Activated naive CD4-positive, alpha-beta T cell treated with anti-CD3 and anti-CD28 coated beads, Interleukin-2, amount 50 U/mL, for 24 hours (primary cell): ENCODE measurements at regions not wholly inside any gene's neighbourhood (a gene's known extent, or its start where the extent isn't known, plus 50 kb on each side); places are given as distances from the start of the nearest gene placed in this dataset.
"Not testable (repeated sequence)": the region's sequence is repeated elsewhere in the genome, so short reads cannot be mapped to it uniquely, and the experiment has no call there.

Source experiments
- H3K27ac Mint-ChIP-seq: one replicate; pipeline ENCODE4 v1.8.0; 2021; ENCODE audit warnings: mild to moderate bottlenecking, mixed read lengths
- H3K27me3 Mint-ChIP-seq: one replicate; pipeline ENCODE4 v1.8.0; 2021; ENCODE audit warnings: mixed read lengths
- H3K36me3 Mint-ChIP-seq: one replicate; pipeline ENCODE4 v1.8.0; 2021; ENCODE audit warnings: mixed read lengths
- H3K4me1 Mint-ChIP-seq: one replicate; pipeline ENCODE4 v1.8.0; 2021; ENCODE audit warnings: mixed read lengths
- H3K4me3 Mint-ChIP-seq: one replicate; pipeline ENCODE4 v1.8.0; 2021; ENCODE audit warnings: mild to moderate bottlenecking, mixed read lengths
- H3K9me3 Mint-ChIP-seq: one replicate; pipeline ENCODE4 v1.8.0; 2021; ENCODE audit warnings: mixed read lengths

GRCh38 chr21:25176637-25177412, 430.5 kb downstream of the MRPL39 start:
- Mint-ChIP-seq H3K4me3 (no peak overlapping the region), H3K9me3 (no peaks in the 10 kb centered on the region), H3K4me1 (no peaks in the 10 kb centered on the region), H3K27me3 (no peaks in the 10 kb centered on the region), H3K36me3 (no peaks in the 10 kb centered on the region), H3K27ac (no peak overlapping the region)

DNA sequence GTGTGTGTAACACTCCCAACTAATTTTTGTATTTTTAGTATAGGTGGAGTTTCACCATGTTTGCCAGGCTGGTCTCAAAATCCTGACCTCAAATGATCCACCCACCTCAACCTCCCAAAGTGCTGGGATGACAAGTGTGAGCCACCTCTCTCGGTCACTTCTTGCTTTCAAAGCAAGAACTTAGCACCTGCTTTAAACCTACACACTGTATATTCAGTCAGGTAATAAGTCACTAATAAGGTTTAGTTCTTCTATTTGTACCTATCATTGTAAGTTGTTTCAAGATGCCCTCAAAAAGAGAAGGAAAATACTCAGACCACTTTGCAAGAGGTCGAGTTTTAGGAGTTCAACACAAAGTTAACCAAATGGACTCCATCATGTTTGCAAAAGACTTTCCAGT, 431.3 kb downstream of the MRPL39 start:
- Mint-ChIP-seq H3K9me3 (no peaks in the 10 kb centered on the region), H3K27ac (no peak overlapping the region), H3K27me3 (no peaks in the 10 kb centered on the region), H3K4me3 (no peak overlapping the region), H3K36me3 (no peaks in the 10 kb centered on the region), H3K4me1 (no peaks in the 10 kb centered on the region)

DNA sequence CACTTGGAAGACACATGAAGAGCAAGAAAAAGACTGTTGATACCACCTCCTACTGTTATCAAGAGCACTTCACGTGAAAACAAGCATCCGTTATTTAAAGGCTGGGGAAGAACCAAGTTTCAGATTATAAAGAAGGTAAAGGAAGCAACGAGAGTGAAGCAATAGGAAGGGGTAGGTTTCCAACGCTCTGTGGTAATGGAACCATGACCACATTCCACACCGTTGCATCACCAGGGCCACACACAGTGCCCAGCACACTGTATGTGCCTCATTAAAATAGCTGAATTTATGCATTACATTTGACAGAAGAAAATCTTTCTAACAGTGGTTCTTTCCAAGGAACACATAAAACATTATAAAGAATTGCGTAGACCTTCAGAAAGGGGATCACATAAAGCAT, 435.8 kb downstream of the MRPL39 start:
- Mint-ChIP-seq H3K4me1 (no peaks in the 10 kb centered on the region), H3K27me3 (no peaks in the 10 kb centered on the region), H3K27ac (no peak overlapping the region), H3K36me3 (no peaks in the 10 kb centered on the region), H3K4me3 (no peak overlapping the region), H3K9me3 (peaks cover 5% of the 10 kb centered on the region)

GRCh38 chr21:25170681-25171080, 436.6 kb downstream of the MRPL39 start:
- Mint-ChIP-seq H3K27me3 (no peaks in the 10 kb centered on the region), H3K9me3 (peaks cover 5% of the 10 kb centered on the region), H3K36me3 (no peaks in the 10 kb centered on the region), H3K4me3 (no peak overlapping the region), H3K27ac (no peak overlapping the region), H3K4me1 (no peaks in the 10 kb centered on the region)

- Mint-ChIP-seq H3K36me3 (no peaks in the 10 kb centered on the region), H3K9me3 (peaks cover 5% of the 10 kb centered on the region), H3K4me1 (no peaks in the 10 kb centered on the region), H3K27ac (no peak overlapping the region), H3K27me3 (no peaks in the 10 kb centered on the region), H3K4me3 (no peak overlapping the region)
These were observed 437.9 kb downstream of the MRPL39 start for GRCh38 chr21:25169370-25169769.

DNA sequence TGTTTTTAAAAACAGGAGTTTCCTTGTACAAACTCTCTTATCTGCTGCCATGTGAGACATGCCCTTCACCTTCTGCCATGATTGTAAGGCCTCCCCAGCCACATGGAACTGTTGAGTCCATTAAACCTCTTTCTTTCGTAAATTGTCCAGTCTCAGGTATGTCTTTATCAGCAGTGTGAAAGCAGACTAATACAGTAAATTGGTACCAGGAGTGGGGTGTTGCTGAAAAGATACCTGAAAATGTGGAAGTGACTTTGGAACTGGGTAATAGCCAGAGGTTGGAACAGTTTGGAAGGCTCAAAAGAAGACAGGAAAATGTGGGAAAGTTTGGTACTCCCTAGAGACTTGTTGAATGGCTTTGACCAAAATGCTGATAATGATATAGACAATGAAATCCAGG, 440.4 kb downstream of the MRPL39 start:
- H3K9me3 Mint-ChIP-seq, H3K36me3 Mint-ChIP-seq, H3K27ac Mint-ChIP-seq, H3K27me3 Mint-ChIP-seq, H3K4me3 Mint-ChIP-seq, H3K4me1 Mint-ChIP-seq: not testable (repeated sequence)

DNA sequence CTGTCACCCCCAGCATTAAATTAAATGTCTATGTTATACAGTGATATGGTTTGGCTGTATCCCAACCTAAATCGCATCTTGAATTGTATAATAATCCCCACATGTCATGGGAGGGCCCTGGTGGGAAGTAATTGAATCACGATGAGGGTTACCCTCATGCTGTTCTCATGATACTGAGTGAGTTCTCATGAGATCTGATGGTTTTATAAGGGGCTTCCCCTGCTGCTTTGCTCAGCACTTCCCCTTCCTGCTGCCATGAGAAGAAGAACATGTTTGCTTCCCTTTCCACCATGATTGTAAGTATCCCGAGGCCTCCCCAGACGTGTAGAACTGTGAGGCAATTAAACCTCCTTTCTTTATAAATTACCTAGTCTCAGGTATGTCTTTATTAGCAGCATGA, 445.7 kb downstream of the MRPL39 start:
- H3K4me1 Mint-ChIP-seq: no peaks in the 10 kb centered on the region
- no peaks in the 10 kb centered on the region for H3K36me3 Mint-ChIP-seq
- H3K27me3 Mint-ChIP-seq: no peaks in the 10 kb centered on the region
- H3K9me3 Mint-ChIP-seq: no peaks in the 10 kb centered on the region
- no peak overlapping the region for H3K27ac Mint-ChIP-seq
- no peak overlapping the region for H3K4me3 Mint-ChIP-seq

- not testable (repeated sequence) for H3K9me3 Mint-ChIP-seq, H3K36me3 Mint-ChIP-seq, H3K27ac Mint-ChIP-seq, H3K27me3 Mint-ChIP-seq, H3K4me1 Mint-ChIP-seq, H3K4me3 Mint-ChIP-seq
These were observed 452.3 kb downstream of the MRPL39 start for GRCh38 chr21:25155020-25155419.

- Mint-ChIP-seq H3K4me3 (no peak overlapping the region), H3K27ac (no peak overlapping the region), H3K27me3 (no peaks in the 10 kb centered on the region), H3K9me3 (no peaks in the 10 kb centered on the region), H3K36me3 (no peaks in the 10 kb centered on the region), H3K4me1 (no peaks in the 10 kb centered on the region)
These were observed 458.3 kb downstream of the MRPL39 start for GRCh38 chr21:25149022-25149421.

DNA sequence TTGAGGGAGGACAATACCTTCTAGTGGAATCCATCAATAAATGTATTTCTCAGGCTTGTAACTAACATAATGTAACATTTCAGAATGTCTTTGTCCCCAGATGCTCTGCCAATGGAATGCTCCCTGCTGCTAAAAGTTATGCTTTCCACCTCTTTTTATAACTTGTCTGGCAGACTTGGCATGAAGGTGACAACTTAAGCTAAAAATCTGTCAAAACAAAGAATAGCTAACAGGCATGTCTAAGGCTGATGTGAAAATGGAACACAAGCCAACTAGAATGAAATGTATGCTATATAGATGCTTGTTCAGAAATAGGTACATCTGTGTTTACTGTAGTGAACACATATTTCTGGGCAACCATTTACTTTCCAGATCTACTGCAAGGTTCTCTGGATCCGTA, 467.9 kb downstream of the MRPL39 start:
- no peaks in the 10 kb centered on the region for H3K27me3 Mint-ChIP-seq
- H3K36me3 Mint-ChIP-seq: no peaks in the 10 kb centered on the region
- H3K27ac Mint-ChIP-seq: no peak overlapping the region
- no peaks in the 10 kb centered on the region for H3K4me1 Mint-ChIP-seq
- no peak overlapping the region for H3K4me3 Mint-ChIP-seq
- no peaks in the 10 kb centered on the region for H3K9me3 Mint-ChIP-seq

DNA sequence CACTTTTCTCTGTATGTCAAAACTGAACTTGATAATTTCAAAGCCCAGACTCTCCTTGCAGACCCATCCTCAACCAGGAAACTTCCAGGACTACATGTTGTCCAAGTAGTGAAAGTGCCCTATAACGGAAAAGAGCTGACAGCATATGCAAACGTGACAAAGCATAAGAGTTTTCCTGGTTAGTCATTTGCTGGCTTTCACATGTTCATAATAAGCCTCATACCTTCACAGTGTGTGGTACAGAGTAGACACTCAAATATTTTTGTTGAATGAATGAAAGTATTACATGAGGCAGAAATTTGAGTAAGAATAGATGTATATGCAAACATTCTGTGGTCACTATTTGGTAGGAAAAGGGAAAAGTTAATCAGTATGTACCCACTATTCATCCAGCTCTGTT, 473.3 kb downstream of the MRPL39 start:
- Mint-ChIP-seq H3K27me3 (no peaks in the 10 kb centered on the region), H3K36me3 (no peaks in the 10 kb centered on the region), H3K4me1 (no peaks in the 10 kb centered on the region), H3K4me3 (no peak overlapping the region), H3K9me3 (peaks cover 11% of the 10 kb centered on the region), H3K27ac (no peak overlapping the region)

- Mint-ChIP-seq H3K9me3 (peaks cover 7% of the 10 kb centered on the region), H3K27me3 (no peaks in the 10 kb centered on the region), H3K4me3 (no peak overlapping the region), H3K36me3 (no peaks in the 10 kb centered on the region), H3K4me1 (no peaks in the 10 kb centered on the region), H3K27ac (no peak overlapping the region)
These were observed 479.5 kb downstream of the MRPL39 start for GRCh38 chr21:25127811-25128210.

- Mint-ChIP-seq H3K9me3 (peaks cover 7% of the 10 kb centered on the region), H3K4me1 (no peaks in the 10 kb centered on the region), H3K4me3 (no peak overlapping the region), H3K27ac (no peak overlapping the region), H3K36me3 (no peaks in the 10 kb centered on the region), H3K27me3 (no peaks in the 10 kb centered on the region)
These were observed 480.3 kb downstream of the MRPL39 start for GRCh38 chr21:25127007-25127406.

- Mint-ChIP-seq H3K9me3 (peaks cover 3% of the 10 kb centered on the region), H3K27me3 (no peaks in the 10 kb centered on the region), H3K4me1 (no peaks in the 10 kb centered on the region), H3K27ac (no peak overlapping the region), H3K4me3 (no peak overlapping the region), H3K36me3 (no peaks in the 10 kb centered on the region)
These were observed 480.7 kb downstream of the MRPL39 start for GRCh38 chr21:25126564-25126963.

- Mint-ChIP-seq H3K27ac (no peak overlapping the region), H3K36me3 (no peaks in the 10 kb centered on the region), H3K27me3 (no peaks in the 10 kb centered on the region), H3K4me1 (no peaks in the 10 kb centered on the region), H3K4me3 (no peak overlapping the region), H3K9me3 (peaks cover 5% of the 10 kb centered on the region)
These were observed 488.6 kb downstream of the MRPL39 start for GRCh38 chr21:25118648-25119047.

GRCh38 chr21:25115021-25115420, 492.3 kb downstream of the MRPL39 start:
- no peaks in the 10 kb centered on the region for H3K9me3 Mint-ChIP-seq
- no peak overlapping the region for H3K4me3 Mint-ChIP-seq
- H3K27me3 Mint-ChIP-seq: no peaks in the 10 kb centered on the region
- no peak overlapping the region for H3K27ac Mint-ChIP-seq
- no peaks in the 10 kb centered on the region for H3K36me3 Mint-ChIP-seq
- no peaks in the 10 kb centered on the region for H3K4me1 Mint-ChIP-seq

- Mint-ChIP-seq H3K4me1 (no peaks in the 10 kb centered on the region), H3K9me3 (no peaks in the 10 kb centered on the region), H3K36me3 (no peaks in the 10 kb centered on the region), H3K4me3 (no peak overlapping the region), H3K27me3 (peaks cover 2% of the 10 kb centered on the region), H3K27ac (no peak overlapping the region)
These were observed 499.6 kb downstream of the MRPL39 start for GRCh38 chr21:25107708-25108107.
